HG03354 (cell line): ENCODE measurements at regions not wholly inside any gene's neighbourhood (a gene's known extent, or its start where the extent isn't known, plus 50 kb on each side); places are given as distances from the start of the nearest gene placed in this dataset.

Experiments
- ATAC-seq: cut with Tn5 transposase; IDR thresholded peaks from one replicate; pipeline ENCODE4 v1.9.1; 2021; ENCODE audit warnings: mild to moderate bottlenecking; ENCODE audit not compliant: unreplicated experiment, poor library complexity, severe bottlenecking

DNA sequence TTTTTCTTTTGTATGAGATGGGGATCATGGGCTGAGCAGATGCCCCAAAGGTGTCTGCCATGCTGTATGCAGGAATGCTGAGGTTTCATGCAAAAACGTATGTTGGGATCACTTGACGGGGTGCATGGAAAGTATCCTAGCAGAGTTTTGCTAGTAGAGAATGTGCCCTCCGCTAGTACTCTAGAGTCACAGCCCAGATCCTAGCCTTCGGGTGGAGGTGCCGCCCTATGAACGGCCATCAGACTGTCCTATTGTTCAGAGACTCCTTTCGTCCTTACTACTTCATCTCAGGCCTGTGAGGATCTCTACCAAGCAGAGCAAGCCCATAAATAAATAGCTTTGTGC is 69.6 kb upstream of the SPATA31E1 start:
- ATAC-seq, result no peak

DNA sequence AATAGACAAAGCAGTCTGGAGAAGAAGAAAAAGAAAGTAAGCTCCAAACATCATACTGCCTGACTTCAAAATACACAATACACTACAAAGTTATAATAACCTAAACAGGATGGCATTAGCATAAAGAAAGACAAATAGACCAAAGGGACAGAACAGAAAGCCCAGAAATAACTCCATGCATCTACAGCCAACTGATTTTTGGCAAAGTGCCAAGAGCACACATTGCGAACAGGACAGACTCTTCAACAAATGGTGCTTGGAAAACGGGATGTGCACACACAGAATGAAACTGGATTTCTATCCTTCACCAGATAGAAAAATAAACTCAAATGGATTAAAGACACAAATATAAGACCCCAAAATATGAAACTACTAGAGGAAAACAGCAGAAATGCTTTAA is 66.6 kb upstream of the SPATA31E1 start:
- ATAC-seq, result no peak

- ATAC-seq, result no peak
These were observed 64.4 kb upstream of the SPATA31E1 start for GRCh38 chr9:87818308-87818707.

- no peak for ATAC-seq
These were observed 58.3 kb upstream of the SPATA31E1 start for GRCh38 chr9:87824216-87824875.

DNA sequence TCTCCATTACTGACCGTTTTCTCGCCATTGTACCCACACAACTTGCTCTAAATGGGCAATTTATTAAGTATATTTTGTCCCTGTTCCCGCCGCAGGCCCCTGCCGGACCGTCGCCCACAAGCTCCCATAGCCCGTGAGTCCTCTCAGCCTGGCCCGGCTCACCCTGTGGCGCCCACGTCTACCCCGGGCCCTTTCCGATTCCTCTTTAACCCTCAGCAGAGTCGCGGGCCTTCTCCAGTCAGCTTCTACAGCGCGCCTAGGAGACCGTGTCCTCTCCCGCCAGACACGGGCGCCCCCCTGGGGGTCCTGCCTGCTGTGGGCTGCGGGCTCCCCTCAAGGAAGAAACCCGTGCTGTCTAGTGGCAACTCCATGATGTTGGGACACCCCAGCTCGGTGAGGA is 57.8 kb upstream of the SPATA31E1 start:
- ATAC-seq, result no peak

DNA sequence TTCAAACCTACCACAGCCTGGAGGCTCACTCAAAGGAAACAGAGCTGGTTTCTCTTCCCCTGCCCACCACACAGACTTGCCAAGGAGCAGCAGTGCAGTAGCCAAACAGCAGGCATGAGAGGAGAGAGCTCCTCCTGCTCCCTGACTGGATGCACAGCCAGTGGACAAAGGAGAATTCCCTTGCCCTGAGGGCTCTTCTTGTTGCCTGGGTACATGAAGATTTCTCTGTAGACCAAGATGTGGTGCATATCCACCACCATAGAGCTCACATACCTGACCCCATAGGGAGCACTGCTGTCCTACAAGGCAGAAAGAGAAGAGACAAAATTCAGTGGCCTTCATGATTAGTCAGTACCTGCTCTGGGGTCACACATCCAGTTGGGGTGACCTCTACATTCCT is 56.3 kb upstream of the SPATA31E1 start:
- no peak for ATAC-seq

DNA sequence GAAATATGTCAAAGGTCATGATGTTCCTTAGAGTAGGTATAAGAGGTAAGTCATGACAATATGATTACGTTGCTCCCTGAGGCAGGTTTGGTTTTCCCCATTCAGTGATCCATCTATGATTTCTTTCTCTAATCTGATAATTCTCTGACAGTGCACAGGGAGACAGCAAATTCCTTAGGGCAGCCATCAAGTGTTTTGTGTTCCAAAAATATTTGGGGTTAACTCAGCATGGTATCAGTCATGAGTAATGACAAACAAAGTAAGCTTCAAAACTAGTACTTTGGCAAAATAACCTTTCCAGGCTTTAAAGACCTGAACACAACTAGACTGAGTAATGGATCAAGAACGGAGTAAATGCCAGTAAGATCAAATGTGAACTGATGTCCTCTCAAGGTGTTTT is 55.3 kb upstream of the SPATA31E1 start:
- ATAC-seq, result no peak

GRCh38 chr9:87829756-87830155 is 52.9 kb upstream of the SPATA31E1 start:
- ATAC-seq, result no peak

GRCh38 chr9:87830446-87830845 is 52.2 kb upstream of the SPATA31E1 start:
- ATAC-seq, result no peak

DNA sequence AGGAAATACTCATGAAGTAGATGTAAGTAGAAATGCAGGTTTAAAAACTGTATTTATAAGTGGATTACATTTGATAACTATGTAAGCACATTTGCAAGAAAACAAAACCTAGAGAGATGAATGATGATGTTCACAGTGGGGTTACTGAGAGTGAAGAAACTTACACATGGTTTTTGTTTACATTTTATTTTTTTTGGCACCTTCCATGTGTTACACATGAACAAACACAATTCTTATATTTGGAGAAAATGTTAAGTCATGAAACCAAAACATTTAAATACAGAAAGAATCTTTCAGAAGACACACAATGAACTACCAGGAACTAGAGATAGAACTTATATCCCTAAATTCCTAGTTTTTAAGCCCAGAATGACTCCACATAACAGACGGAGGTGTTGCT is 51.5 kb upstream of the SPATA31E1 start:
- ATAC-seq, result no peak
